NT2/D1 (cell line): ENCODE measurements at regions not wholly inside any gene's neighbourhood (a gene's known extent, or its start where the extent isn't known, plus 50 kb on each side); places are given as distances from the start of the nearest gene placed in this dataset.

Experiments used
- DNase-seq: peaks from one replicate; pipeline ENCODE4 v3.0.0-alpha.2; 2011; ENCODE audit warnings: low read depth, low spot score
- H3K27me3 ChIP-seq: 2 replicates; pipeline ENCODE4 v1.6.0; 2011; ENCODE audit warnings: mild to moderate bottlenecking; ENCODE audit not compliant: insufficient read length, insufficient read depth
- H3K36me3 ChIP-seq: 2 replicates; pipeline ENCODE4 v1.6.1; 2011; ENCODE audit warnings: mild to moderate bottlenecking, low read length, mixed read lengths; ENCODE audit not compliant: insufficient read depth, insufficient read length
- H3K4me1 ChIP-seq: 2 replicates; pipeline ENCODE4 v1.5.1; 2011; ENCODE audit not compliant: insufficient read depth, insufficient read length
- H3K4me3 ChIP-seq: 2 replicates; pipeline ENCODE4 v1.5.1; 2011; ENCODE audit warnings: low read depth; ENCODE audit not compliant: insufficient read length
- H3K9ac ChIP-seq: 2 replicates; pipeline ENCODE4 v1.6.0; 2011; ENCODE audit warnings: low read depth; ENCODE audit not compliant: insufficient read length
- H3K9me3 ChIP-seq: 2 replicates; pipeline ENCODE4 v1.5.1; 2011; ENCODE audit warnings: mild to moderate bottlenecking, low read length; ENCODE audit not compliant: insufficient read depth
- SUZ12 ChIP-seq: IDR thresholded peaks from 2 replicates; pipeline ENCODE4 v1.6.1; 2011; ENCODE audit not compliant: insufficient read length, insufficient read depth; ENCODE audit errors: extremely low read depth
- YY1 ChIP-seq: IDR thresholded peaks from 2 replicates; pipeline ENCODE4 v1.6.1; 2011; ENCODE audit not compliant: insufficient read length, insufficient read depth
- ZNF274 ChIP-seq: IDR thresholded peaks from 2 replicates; pipeline ENCODE4 v1.6.1; 2011; ENCODE audit warnings: mild to moderate bottlenecking, low read depth, low read length

DNA sequence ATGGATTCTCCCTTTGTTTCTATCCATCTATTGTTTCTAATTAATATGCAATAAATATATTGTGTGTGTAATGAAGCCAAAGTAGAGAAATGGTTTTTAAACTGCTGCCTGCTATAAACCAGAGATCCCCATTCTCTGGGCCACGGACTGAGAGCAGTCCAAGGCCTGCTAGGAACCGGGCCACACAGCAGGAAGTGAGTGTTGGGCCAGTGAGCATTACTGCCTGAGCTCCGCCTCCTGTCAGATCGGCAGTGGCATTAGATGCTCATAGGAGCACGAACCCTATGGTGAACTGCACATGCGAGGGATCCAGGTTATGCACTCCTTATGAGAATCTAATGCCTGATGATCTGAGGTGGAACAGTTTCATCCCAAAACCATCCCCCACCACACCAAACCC, 85.2 kb upstream of the POMGNT2 start:
- Histone ChIP-seq H3K4me3 (no peak overlapping the region), H3K36me3 (no peaks in the 10 kb centered on the region), H3K4me1 (no peaks in the 10 kb centered on the region), H3K27me3 (no peaks in the 10 kb centered on the region), H3K9me3 (peaks cover 10% of the 10 kb centered on the region), H3K9ac (no peak overlapping the region)
- no peak for TF ChIP-seq YY1
- TF ChIP-seq SUZ12 = no peak
- no peak for TF ChIP-seq ZNF274
- DNase-seq = no peak

DNA sequence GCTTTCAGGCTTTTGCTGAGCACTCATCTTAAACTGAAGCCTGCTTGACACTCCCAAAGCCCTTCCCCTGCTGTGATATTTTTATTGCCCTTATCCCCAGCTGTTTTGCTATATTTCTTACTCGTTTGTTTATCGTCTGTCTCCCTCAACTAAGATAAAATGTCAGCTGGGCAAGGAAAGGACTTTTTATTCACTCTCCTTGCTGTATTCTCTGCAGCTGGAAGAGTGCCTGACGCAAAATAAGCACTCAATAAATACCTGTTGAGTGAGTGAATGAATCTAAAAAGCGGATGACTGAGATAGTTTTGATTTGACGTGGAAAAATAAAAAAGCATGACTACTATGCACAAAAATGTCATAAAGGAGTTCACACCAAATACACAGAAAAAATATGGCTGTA, 84.8 kb upstream of the POMGNT2 start:
- DNase-seq = no peak

DNA sequence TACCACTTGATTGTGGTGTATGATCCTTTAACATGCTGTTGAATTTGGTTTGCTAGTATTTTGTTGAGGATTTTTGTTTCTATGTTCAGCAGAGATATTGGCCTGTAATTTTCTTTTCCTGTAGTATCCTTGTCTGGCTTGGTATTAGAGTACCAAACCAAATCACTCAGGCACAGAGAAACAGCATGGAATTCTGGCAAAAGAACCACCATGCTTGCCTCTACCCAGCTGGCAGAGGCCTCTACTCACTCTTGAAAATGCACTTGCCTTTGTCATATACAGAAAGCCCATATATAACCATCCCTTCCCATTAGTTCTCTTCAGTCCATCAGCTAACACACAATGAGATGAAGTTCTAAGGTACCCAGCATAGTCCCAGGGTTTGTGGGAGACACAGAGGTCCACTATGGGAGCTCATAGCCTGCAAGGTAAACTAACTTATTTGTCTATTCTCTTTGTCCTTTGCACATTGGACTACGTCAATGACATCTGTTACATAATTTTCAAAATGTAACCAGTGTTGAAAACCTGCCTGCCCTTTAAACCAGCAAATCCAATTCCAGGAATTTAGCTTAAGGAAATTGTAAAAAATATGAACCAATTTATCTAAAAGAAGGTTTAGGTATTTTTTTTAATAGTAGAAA, 82.1 kb upstream of the POMGNT2 start:
- no peak for TF ChIP-seq SUZ12
- TF ChIP-seq YY1 = no peak
- no peak for TF ChIP-seq ZNF274
- no peaks in the 10 kb centered on the region for H3K36me3 ChIP-seq
- no peaks in the 10 kb centered on the region for H3K27me3 ChIP-seq
- H3K4me3 ChIP-seq = no peak overlapping the region
- H3K9me3 ChIP-seq = peaks cover 10% of the 10 kb centered on the region
- no peak for DNase-seq
- no peak overlapping the region for H3K9ac ChIP-seq
- H3K4me1 ChIP-seq = no peaks in the 10 kb centered on the region

More for the DNA sequence above, 84.8 kb upstream of the POMGNT2 start:
- Histone ChIP-seq H3K36me3 (no peaks in the 10 kb centered on the region), H3K9ac (no peak overlapping the region), H3K27me3 (no peaks in the 10 kb centered on the region), H3K4me1 (no peaks in the 10 kb centered on the region), H3K9me3 (peaks cover 10% of the 10 kb centered on the region), H3K4me3 (no peak overlapping the region)
- no peak for TF ChIP-seq ZNF274
- no peak for TF ChIP-seq SUZ12
- TF ChIP-seq YY1 = no peak

DNA sequence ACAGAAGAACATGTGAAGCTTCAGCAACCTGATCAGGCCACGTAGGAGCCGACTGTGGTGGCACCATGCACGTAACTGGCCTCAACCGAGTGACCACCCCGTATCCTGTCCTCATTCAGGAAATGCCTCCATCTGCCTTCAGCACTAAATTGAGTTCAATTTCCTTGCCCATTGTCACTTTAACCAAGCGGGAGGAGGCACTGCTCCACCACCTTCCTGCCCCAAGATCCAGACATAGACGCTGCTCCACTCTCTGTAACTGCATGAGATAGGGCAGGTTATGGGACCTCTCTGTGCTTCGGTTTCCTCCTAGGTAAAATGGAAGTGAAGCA, 80.1 kb upstream of the POMGNT2 start:
- Histone ChIP-seq H3K9me3 (peaks cover 10% of the 10 kb centered on the region), H3K4me3 (no peak overlapping the region), H3K4me1 (no peaks in the 10 kb centered on the region), H3K27me3 (no peaks in the 10 kb centered on the region), H3K9ac (no peak overlapping the region), H3K36me3 (no peaks in the 10 kb centered on the region)
- TF ChIP-seq SUZ12 = no peak
- no peak for TF ChIP-seq ZNF274
- no peak for TF ChIP-seq YY1
- no peak for DNase-seq

DNA sequence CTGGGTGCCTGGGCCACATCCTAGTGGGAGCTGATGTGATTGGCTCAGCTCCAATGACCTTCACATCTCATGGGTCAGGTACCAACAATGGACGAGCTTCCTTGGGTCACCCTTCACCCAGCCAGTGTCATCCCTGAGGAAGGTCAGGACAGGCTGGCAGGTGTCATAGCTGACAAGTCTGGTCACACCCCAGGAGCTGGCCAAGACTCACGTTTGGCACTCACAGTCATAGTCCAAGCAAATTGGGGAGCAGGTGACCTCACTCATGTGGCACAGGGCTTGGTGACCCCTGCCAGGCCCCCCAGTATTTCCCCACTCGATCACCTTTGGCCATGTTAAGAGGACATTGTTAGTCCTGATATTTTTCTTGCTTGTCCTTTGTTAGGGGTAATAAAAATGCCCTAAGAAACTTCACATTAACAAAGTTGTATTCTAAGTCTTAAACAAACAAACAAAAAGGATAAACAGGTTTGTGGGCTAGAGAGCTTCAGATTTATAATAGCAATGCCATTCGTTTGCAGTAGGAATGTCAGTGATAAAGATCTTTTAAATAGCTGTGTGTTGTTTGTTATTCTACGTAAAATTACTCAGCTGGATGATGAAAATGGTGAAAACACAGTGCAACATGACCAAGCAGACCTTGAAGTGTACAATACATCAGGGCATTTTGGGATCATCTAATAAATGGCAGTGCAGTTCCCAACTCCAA, 79.5 kb upstream of the POMGNT2 start:
- Histone ChIP-seq H3K27me3 (no peaks in the 10 kb centered on the region), H3K36me3 (no peaks in the 10 kb centered on the region), H3K4me1 (no peaks in the 10 kb centered on the region), H3K9me3 (peaks cover 10% of the 10 kb centered on the region), H3K4me3 (no peak overlapping the region), H3K9ac (no peak overlapping the region)
- DNase-seq = no peak
- no peak for TF ChIP-seq SUZ12
- no peak for TF ChIP-seq YY1
- no peak for TF ChIP-seq ZNF274

DNA sequence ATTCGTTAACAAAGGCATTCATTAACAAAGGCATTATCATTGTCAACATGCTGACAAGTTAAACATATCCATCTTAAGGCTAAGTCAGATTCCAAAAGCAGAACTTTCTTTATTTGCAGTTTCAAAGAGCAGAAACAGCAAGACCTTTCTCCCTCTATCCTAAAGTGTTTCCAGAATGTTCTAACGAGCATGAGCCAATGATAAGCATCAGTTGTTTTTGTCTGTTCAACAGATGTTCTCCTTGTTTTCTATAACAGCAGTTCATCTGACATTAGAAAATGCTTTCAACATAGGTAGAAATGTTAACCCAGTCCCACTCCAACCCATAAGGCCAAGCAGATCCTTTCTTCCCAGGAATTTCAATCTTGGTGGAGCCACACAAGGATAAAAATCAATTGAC, 77.6 kb upstream of the POMGNT2 start:
- Histone ChIP-seq H3K36me3 (no peaks in the 10 kb centered on the region), H3K9me3 (peaks cover 6% of the 10 kb centered on the region), H3K9ac (no peak overlapping the region), H3K4me1 (no peaks in the 10 kb centered on the region), H3K27me3 (no peaks in the 10 kb centered on the region), H3K4me3 (no peak overlapping the region)
- no peak for TF ChIP-seq YY1
- no peak for TF ChIP-seq SUZ12
- TF ChIP-seq ZNF274 = no peak
- no peak for DNase-seq

DNA sequence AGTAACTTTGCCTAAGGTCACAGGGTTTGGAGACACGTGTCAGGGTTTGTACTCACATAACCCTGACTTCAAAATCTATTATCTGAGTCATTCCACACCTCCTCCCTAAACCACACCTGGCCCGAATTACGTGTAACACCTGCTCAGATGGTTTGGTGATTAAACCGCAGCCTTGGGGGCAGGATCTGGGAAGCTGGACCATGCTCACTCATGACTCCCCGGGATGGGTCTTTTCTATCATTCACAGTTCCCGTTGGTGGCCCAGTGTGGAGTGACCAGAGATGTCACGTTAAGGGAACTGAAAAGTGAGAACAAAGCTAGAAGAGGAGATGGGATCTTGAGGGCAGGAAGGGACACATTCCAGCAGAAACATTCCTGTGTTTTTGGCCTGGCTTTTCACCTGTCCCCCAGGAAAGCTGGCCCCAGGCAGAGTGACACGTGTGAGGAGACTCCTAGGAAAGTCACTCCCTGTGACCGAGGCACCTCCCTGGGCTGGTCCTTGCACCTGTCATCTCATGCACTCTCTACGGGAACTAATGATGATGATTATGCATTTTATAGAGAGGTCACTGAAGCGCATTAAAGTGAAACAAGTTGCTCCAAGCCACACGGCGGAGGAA, 75.4 kb upstream of the POMGNT2 start:
- no peak for DNase-seq
- Histone ChIP-seq H3K27me3 (no peaks in the 10 kb centered on the region), H3K9ac (no peak overlapping the region), H3K9me3 (no peaks in the 10 kb centered on the region), H3K4me3 (no peak overlapping the region), H3K36me3 (no peaks in the 10 kb centered on the region), H3K4me1 (no peaks in the 10 kb centered on the region)
- TF ChIP-seq YY1 (no peak), SUZ12 (no peak), ZNF274 (no peak)
